Cardiac septum (tissue), 1 donor: ENCODE measurements at regions not wholly inside any gene's neighbourhood (a gene's known extent, or its start where the extent isn't known, plus 50 kb on each side); places are given as distances from the start of the nearest gene placed in this dataset.
"Not testable (repeated sequence)": the region's sequence is repeated elsewhere in the genome, so short reads cannot be mapped to it uniquely, and the experiment has no call there.

Experiments used
- DNase-seq: peaks from one replicate; pipeline ENCODE4 v3.0.0-alpha.2; 2020; ENCODE audit warnings: low spot score
- intact Hi-C: fragments of 100-400 bp; cut with DNase I; formaldehyde crosslinking; loops from one replicate; pipeline ENCODE4 v1.14.0; 2022
- donor health status: DM: no; HTN: no; CAD: no.

GRCh38 chr5:27482663-27483062 lies 444.3 kb upstream of the CDH9 start:
- no peak for DNase-seq
- intact Hi-C loops: no loop called here

DNA sequence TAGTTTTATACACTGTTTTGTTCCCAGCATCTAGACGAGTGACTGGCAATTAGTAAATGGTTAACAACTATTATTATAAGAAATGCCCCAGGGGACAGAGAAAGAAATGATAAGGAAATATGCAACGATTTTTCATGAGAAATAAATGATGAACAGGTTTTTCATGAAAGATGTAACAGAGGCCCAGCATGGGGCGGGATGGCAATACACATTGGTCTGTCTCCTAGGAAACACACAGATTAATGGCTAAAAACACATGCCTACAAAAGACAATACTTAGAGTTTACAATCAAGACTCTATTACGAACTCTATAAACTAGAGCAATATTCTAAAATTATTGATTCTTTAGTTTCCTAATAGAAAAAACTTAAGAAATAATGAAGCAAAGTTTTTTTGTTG lies 441.5 kb upstream of the CDH9 start:
- no peak for DNase-seq

DNA sequence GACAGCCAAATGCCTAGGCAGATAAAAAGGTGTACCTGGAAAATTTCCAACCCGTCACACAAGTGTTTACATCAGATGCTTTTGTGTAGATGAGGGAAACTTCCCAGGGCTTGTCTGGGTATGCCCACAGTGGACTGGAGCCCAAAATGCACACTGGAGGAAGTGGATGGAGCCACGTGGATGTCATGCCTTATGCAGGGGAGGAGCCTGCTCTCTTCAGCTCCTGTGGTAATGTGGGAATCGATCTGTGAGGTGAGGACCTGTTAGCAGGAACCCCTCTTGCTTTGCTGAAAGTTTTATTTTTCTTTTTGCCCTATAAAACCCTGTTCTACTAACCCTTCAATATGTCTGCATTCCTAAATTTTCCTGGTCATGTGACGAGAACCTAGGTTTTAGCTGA lies 439.2 kb upstream of the CDH9 start:
- DNase-seq: no peak
- intact Hi-C loops: no loop called here

More for the DNA sequence above, 441.5 kb upstream of the CDH9 start:
- intact Hi-C loops: no loop called here

DNA sequence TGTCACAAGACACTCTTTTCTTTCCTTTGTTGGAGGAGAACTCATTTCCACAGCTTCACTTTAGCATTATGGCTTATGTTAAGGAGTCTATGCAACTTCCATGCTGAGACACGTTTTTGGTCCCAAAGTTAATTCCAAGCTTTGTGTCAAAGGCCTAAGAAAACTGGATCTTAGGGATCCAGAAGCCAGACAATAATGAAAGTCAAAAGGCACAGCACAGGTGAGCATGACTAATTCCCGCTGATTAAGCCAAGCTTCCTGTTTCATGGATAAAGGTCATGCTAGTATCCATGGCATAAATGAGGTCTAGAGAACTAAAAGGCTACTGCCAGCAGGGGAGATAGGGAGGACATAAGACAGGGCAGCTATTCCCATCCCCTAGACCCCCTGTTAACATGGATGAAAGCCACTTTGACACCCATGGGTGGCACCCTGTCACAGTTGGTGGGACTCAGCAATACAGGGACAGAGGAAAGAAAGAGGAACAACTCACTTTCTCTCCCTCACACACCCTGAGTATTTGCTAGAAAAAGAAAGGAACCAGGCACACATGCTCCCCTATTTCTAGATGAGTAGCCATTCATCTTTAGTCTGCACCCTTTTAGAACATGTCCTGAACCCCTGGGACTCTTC lies 438.1 kb upstream of the CDH9 start:
- intact Hi-C loops: no loop called here
- no peak for DNase-seq

DNA sequence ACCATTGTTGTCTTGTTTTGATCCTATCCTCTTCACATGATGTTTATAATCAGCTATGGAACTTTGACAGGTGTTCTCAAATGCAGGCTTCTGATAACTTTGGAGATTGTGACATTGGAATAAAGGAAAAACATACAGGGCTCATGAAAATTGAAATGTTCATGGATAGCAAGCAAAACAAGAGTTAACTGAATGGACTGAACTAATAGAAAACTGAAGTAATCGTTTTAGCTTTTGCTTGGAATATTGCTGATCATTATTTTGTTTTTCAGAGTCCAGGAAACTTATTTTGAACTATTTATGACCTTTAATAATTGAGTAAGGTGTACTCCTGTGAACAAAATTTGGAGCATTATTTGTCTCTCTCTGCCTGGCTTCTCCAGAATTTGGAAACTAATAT lies 436.7 kb upstream of the CDH9 start:
- intact Hi-C loops: no loop called here
- DNase-seq: no peak

DNA sequence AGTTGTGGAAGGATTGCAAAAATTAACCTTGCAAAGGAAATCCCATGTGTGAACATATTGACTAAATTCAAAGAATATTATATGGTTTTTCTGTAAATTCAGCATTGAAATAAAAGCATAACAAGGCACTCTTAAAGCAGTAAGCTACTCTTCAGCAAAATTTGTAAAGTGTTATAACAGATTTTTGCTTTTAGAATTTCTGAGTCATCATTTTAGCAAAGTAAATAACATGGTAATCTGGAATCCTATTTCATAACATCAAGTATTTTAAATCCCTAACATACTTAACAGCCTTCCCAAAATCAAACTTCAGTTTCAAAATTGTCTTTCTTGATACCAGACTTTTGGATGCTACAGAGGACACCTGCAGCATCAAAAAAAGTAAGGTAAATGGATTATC lies 436.0 kb upstream of the CDH9 start:
- intact Hi-C loops: no loop called here
- DNase-seq: no peak

DNA sequence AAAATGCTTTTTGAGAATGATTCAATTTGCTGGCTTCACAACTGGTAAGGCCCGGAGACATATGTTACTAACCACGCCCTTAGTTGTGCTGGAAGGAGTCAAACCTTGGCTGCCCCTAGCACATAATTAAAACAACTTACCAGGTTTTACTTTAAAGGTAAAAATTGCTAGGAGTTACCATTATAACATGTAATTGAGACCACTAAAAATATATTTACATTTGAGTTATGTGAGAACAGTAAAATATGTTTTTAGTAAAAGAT lies 435.6 kb upstream of the CDH9 start:
- no peak for DNase-seq
- intact Hi-C loops: no loop called here

GRCh38 chr5:27473307-27474046 lies 435.1 kb upstream of the CDH9 start:
- no peak for DNase-seq
- intact Hi-C loops: no loop called here

DNA sequence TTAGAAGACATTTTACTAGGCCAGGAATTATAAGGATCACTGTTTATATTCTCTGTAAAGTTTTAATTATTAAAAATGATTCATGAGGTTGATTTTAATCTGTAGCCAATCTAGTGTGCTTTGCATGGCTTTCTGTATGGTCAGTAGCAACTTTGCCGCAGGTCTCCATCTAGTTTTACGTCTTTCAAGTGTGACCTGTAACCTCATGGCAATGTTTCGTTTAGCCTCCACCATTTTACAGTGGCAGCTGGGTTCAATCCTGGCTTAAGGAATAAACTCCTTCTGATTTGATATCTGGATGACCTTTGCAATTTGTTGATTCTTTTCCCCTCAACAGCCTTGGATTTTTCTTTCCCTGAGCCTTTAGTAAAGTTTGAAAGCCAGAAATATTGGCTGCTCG lies 434.5 kb upstream of the CDH9 start:
- no peak for DNase-seq
- intact Hi-C loops: no loop called here

DNA sequence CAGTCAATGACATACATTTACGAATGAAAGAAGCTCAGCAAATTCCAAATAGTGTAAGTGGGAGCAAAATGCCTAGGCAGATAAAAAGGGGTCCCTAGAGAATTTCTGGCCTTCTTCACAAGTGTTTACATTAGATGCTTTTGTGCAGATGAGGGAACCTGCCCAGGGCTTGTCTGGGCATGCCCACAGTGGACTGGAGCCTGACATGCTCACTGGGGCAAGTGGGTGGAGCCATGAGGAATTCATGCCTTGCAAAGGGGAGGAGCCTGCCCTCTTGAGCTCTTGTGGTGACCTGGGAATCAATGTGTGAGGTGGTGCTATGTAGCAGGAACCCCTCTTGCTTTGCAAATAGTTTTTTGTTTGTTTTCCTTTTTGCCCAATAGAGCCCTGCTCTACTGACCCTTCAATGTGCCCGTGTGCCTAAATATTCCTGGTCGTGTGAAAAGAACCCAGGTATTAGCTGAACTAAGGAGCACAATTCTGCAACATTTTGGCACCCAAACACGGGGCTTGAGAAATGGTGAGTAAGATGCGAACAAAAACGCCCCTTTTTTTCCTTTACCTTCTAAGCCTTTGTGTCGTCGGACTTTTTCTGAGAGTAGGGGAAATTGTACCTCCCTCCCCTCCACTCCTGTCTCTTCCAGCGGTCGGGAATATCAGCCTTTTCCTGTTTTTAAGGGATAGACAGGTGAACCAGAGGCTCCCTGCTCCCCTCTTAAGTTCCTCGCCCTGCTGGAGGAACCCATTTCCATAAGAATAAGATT lies 433.8 kb upstream of the CDH9 start:
- intact Hi-C loops: no loop called here
- no peak for DNase-seq

GRCh38 chr5:27466959-27467358 lies 428.6 kb upstream of the CDH9 start:
- intact Hi-C loops: no loop called here

DNA sequence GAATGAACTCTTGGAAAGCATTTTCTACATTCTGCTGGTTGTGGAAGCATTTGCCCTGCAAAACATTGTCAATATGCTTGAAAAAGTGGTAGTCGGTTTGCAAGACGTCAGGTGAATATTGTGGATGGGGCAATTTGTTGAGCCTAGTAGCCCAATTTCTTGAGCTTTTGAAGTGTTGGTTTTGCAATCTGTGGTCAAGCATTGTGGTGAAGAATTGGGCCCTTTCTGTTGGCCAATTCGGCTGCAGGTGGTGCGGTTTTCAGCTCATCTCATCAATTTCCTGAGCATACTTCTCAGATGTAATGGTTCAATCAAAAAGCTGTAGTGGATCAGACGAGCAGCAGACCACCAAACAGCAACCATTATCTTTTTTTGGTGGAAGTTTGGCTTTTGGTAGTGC lies 426.8 kb upstream of the CDH9 start:
- intact Hi-C loops: no loop called here
- no peak for DNase-seq

More at GRCh38 chr5:27466959-27467358, 428.6 kb upstream of the CDH9 start:
- DNase-seq: no peak

- intact Hi-C loops: no loop called here
- no peak for DNase-seq
These were observed 425.2 kb upstream of the CDH9 start for GRCh38 chr5:27463446-27464149.

DNA sequence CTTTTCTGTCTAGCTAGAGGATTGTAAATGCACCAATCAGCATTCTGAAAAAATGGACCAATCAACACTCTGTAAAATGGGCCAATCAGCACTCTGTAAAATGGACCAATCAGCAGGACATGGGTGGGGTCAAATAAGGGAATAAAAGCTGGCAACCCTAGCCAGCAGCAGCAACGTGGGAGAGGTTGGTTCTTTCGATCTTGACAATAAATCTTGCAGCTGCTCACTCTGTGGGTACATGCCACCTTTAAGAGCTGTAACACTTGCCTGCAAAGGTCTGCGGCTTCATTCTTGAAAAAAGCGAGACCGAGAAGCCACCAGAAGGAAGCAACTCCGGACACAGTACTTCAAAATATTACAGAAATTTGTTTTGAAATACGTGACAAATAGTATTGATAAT lies 424.6 kb upstream of the CDH9 start:
- intact Hi-C loops: no loop called here
- DNase-seq: no peak

GRCh38 chr5:27458287-27458686 lies 419.9 kb upstream of the CDH9 start:
- no peak for DNase-seq

GRCh38 chr5:27451377-27451776 lies 413.0 kb upstream of the CDH9 start:
- DNase-seq: no peak
- intact Hi-C loops: no loop called here

More at GRCh38 chr5:27458287-27458686, 419.9 kb upstream of the CDH9 start:
- intact Hi-C loops: no loop called here

DNA sequence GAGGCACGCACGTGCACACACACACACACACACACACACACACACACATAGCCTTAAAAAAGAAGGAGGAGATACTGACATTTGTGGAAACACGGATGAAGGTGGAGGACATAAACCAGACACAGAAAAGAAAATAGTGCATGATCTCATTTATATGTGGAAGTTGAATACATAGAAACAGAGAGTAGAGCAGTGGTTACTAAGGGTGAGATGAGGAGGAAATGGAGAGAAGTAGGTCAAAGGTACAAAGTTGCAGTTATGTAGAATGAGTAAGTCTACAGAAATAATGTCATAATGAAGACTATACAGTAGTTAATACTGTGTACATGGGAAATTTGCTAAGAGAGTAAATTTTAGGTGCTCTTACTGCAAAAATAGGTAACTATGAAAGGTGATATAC lies 412.2 kb upstream of the CDH9 start:
- DNase-seq: no peak
- intact Hi-C loops: no loop called here

DNA sequence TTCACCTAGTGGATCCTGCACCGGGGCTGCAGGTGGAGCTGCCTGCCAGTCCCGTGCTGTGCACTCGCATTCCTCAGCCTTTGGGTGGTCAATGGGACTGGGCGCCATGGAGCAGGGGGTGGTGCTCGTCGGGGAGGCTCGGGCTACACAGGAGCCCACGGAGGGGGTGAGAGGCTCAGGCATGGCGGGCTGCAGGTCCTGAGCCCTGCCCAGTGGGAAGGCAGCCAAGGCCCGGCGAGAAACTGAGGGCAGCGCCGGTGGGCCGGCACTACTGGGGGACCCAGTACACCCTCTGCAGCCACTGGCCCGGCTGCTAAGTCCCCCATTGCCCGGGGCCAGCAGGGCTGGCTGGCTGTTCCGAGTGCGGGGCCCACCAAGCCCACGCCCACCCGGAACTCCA lies 401.0 kb upstream of the CDH9 start:
- intact Hi-C loops, DNase-seq: not testable (repeated sequence)

GRCh38 chr5:27437594-27438200 lies 399.3 kb upstream of the CDH9 start:
- intact Hi-C loops: no loop called here
- no peak for DNase-seq

GRCh38 chr5:27434335-27434734 lies 395.9 kb upstream of the CDH9 start:
- no peak for DNase-seq
- intact Hi-C loops: no loop called here
